ENCODE measurements at regions not wholly inside any gene's neighbourhood (a gene's known extent, or its start where the extent isn't known, plus 50 kb on each side); places are given as distances from the start of the nearest gene placed in this dataset.

DNA sequence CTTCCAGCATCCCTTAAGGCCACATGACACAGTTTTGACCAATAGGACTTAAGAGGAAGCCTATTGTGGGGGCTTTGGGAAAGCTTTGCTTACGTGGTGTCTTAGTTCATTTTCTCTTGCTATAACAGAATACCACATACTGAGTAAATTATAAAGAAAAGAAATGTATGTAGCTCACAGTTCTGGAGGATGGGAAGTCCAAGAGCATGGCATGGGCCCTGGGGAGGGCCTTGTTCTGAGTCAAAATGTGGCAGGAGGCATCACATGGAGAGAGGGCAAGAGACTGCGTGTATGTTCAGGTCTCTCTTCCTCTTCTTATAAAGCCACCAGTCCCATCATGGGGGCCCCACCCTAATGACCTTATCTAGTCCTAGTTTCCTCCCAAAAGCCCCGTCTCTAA is 68.6 kb upstream of the CPEB4 start:
- Mint-ChIP-seq H3K4me3 (no peak overlapping the region), H3K9me3 (peaks cover 8% of the 10 kb centered on the region), H3K27me3 (no peaks in the 10 kb centered on the region), H3K36me3 (ENCODE audit: low read depth) (no peaks in the 10 kb centered on the region), H3K27ac (no peak overlapping the region), H3K4me1 (ENCODE audit: low read depth) (peaks cover 37% of the 10 kb centered on the region)
- intact Hi-C loops (cut with micrococcal nuclease) = no loop called here

DNA sequence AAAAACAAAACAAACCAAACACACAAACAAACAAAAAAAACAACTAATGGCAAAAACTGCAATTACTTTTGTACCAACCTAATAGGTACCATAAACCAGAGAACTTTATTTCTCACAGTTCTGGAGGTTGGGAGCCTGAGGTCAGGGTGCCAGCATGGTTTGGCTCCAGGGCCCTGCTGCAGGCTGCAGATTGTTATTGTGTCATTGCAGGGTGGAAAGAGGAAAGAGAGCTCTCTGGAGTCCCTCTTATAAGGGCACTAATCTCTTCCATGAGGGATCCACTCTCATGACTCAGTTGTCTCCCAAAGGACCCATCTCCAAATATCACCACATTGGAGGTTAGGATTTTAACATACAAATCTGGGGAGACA is 64.9 kb upstream of the CPEB4 start:
- no peaks in the 10 kb centered on the region for H3K27me3 Mint-ChIP-seq
- peaks cover 39% of the 10 kb centered on the region for H3K4me1 Mint-ChIP-seq (ENCODE audit: low read depth)

DNA sequence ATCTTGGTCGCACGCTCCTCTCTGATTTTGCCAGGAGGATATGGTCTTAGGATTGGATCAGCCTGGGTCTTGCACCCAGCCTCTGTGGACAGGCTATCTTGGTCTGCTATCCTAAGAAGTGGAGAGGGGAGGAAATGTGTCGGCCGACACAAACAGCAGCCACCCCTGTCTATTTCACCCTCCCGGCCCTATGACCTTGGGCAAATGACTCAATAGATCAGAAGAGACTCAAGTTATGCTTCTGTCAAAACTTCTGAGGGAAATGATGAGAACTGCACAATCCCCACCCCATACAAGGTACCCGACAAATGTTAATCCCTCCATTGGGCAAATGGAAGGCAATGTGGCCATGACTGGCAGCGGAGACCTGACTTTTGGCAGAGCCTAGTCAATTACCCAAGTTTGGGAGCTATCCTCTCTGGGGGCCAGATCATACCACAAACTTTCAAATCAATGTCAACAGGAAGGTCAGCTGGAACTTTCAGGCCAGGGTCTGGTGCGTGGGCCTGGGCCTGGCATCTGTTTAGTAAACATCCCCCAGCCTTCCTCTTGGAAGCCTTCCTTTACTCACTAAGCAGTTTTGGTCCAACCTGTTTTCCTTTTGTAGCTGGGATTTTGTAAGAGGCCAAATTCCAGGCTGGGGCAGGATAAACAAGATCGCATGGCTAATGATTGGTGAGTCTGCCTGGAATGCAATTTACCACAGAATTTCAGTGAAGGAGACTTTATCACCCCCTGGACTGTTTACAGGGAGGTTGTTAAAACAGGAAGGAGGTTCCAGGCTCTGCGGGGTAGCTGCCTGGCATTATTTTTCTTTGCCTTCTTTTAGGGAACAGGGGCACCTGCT is 64.2 kb upstream of the CPEB4 start:
- Mint-ChIP-seq H3K9me3 (peaks cover 8% of the 10 kb centered on the region), H3K4me3 (no peak overlapping the region), H3K27me3 (no peaks in the 10 kb centered on the region), H3K27ac (peak overlapping the region; percentile 25), H3K4me1 (ENCODE audit: low read depth) (peaks cover 40% of the 10 kb centered on the region), H3K36me3 (ENCODE audit: low read depth) (no peaks in the 10 kb centered on the region)
- intact Hi-C loops (cut with micrococcal nuclease) = no loop called here

More for the DNA sequence above, 64.9 kb upstream of the CPEB4 start:
- H3K27ac Mint-ChIP-seq = no peak overlapping the region
- no peaks in the 10 kb centered on the region for H3K36me3 Mint-ChIP-seq (ENCODE audit: low read depth)
- no peak overlapping the region for H3K4me3 Mint-ChIP-seq
- peaks cover 8% of the 10 kb centered on the region for H3K9me3 Mint-ChIP-seq
- intact Hi-C loops (cut with micrococcal nuclease) = no loop called here

DNA sequence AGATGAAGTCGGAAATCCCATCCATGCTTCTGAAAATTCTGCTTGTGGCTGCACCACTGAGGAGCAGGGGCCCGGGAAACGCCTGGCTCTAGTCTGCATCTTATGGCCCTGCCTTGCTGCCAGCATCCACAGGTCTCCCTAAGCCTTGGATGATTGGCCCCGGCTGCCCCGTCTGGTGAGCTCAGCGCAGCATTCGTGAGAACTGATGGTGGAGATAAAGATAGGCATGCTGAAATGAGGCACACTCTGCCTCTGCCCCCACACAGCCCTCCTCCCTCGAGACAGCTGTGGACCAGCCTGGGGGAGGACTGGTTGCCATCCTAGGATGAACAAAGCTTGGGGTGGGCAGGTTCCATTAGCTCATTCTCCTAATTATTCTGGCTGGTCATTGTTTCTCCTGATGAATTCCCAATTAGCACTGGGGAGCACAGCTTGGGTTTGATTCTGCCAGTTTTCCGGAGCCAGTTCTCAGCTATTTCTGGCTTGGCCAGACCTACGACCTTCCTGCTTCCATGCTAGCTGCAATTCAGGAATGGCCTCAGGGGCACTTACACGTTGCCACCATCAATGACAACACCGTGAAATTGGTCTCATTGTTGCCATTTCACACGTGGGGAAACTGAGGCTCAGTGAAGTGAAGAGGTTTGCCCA is 62.8 kb upstream of the CPEB4 start:
- Mint-ChIP-seq H3K36me3 (ENCODE audit: low read depth) (no peaks in the 10 kb centered on the region), H3K4me1 (ENCODE audit: low read depth) (peaks cover 48% of the 10 kb centered on the region), H3K9me3 (no peaks in the 10 kb centered on the region), H3K27me3 (no peaks in the 10 kb centered on the region), H3K27ac (no peak overlapping the region), H3K4me3 (no peak overlapping the region)
- intact Hi-C loops (cut with micrococcal nuclease) = no loop called here

DNA sequence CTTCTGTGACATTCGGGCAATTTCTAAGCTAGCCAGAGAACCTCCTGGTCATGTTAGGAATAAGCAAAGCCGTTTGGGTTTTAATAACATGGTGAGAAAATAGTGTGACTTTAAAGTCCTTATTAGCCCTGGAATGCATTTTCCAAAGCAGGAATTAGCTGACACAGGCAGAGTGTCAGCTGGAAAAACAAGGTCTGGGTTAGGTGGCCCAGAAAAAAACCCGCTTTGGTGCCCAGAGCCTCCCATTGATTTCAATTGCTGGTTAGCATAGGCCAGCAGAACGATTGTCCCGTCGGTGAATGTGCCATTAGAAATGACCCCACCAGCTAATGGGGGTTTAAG is 62.1 kb upstream of the CPEB4 start:
- no peaks in the 10 kb centered on the region for H3K27me3 Mint-ChIP-seq
- no peaks in the 10 kb centered on the region for H3K9me3 Mint-ChIP-seq
- H3K27ac Mint-ChIP-seq = no peak overlapping the region
- peaks cover 41% of the 10 kb centered on the region for H3K4me1 Mint-ChIP-seq (ENCODE audit: low read depth)
- H3K4me3 Mint-ChIP-seq = no peak overlapping the region
- intact Hi-C loops (cut with micrococcal nuclease) = no loop called here
- H3K36me3 Mint-ChIP-seq (ENCODE audit: low read depth) = no peaks in the 10 kb centered on the region

DNA sequence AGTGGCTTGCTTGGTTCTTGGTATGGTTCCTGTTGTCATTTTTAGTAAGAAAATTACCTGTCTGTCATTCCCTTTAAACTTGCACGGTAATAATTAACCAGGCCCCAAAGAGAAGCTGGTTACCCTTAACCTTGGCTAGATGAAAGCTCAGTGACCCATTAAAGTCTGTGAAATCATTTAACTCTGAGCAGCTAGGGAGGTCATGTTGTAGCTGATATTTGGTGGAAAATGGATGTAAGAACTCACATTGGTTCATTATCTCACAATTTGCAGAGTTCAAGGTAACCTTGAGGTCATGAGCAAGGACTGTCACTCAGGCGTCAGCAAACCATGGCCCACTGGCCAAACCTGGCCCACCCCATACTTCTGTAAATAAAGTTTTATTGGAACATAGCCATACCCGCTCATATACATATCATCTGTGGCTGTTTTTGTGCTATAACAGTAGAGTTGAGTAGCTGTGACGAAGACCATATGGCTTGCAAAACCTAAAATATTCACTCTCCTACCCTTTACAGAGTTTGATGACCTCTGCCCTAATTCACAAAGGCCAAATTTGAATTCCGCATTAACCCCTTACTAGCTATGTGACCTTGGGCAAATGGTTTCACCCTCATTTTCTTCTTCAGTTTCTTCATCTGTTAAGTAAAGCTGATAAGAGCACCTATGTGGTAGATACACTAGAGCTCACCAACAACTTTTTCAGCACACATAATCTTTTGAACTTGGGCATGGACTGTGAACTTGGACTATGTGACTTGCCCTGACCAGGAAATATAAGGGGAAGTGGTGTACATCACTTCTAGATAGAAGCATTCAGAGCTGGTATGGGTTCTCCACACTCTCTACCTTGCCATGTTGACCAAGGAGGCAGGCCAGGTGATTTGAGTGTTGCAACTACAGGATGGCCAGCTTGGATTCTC is 61.5 kb upstream of the CPEB4 start:
- intact Hi-C loops (cut with micrococcal nuclease) = no loop called here
- no peak overlapping the region for H3K27ac Mint-ChIP-seq

DNA sequence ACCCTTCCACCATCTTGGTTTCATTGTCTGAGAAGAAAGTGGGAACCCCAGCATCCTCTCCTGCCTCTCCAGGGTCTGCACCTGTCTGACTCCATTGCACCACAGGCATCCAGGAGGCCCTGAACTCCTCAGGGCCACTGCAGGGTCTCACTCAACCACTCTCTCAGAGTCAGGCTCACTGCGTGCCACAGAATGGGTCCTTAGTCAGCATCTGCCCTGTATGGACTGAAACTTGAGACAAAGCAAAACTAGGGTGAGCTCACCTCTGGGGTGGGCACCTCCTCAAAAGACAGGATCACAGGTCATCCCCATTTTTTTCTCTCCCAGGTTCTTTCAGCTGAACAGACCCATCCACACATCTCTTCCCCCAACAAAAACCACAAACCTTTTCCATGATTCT is 59.2 kb upstream of the CPEB4 start:
- H3K27me3 Mint-ChIP-seq = no peaks in the 10 kb centered on the region
- peak overlapping the region; percentile 56 for H3K27ac Mint-ChIP-seq
- no peak overlapping the region for H3K4me3 Mint-ChIP-seq
- peaks cover 40% of the 10 kb centered on the region for H3K4me1 Mint-ChIP-seq (ENCODE audit: low read depth)
- intact Hi-C loops (cut with micrococcal nuclease) = no loop called here
- no peaks in the 10 kb centered on the region for H3K9me3 Mint-ChIP-seq
- no peaks in the 10 kb centered on the region for H3K36me3 Mint-ChIP-seq (ENCODE audit: low read depth)

More for the DNA sequence above, 61.5 kb upstream of the CPEB4 start:
- H3K36me3 Mint-ChIP-seq (ENCODE audit: low read depth) = no peaks in the 10 kb centered on the region
- no peak overlapping the region for H3K4me3 Mint-ChIP-seq
- peaks cover 36% of the 10 kb centered on the region for H3K4me1 Mint-ChIP-seq (ENCODE audit: low read depth)
- no peaks in the 10 kb centered on the region for H3K9me3 Mint-ChIP-seq
- H3K27me3 Mint-ChIP-seq = no peaks in the 10 kb centered on the region

DNA sequence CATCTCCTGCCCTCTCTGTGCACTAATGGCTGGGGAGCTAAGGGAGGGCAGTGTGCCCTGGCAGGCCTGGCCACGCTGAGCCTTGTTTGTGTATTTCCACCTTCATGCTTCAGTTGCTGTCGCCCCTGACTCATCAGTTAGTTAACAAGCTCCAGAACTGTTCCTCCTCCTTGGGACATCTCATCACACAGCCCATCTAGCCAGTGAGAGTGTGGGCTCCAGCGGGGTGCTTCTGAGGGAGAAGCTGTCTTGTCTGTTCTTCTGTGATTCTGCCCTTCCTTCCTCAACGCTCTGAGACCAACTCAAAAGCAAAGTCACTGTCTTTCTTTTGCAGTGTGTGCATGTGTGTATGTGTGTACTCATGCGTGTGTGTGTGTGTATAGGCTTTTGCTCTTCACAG is 58.3 kb upstream of the CPEB4 start:
- intact Hi-C loops (cut with micrococcal nuclease) = loop anchor here (10.0 kb wide), 1 partner anchor 55 kb away; the partner anchor contains the start of gene CPEB4
- Mint-ChIP-seq H3K27ac (peak overlapping the region; percentile 56), H3K4me3 (no peak overlapping the region), H3K9me3 (no peaks in the 10 kb centered on the region), H3K27me3 (no peaks in the 10 kb centered on the region), H3K4me1 (ENCODE audit: low read depth) (peaks cover 39% of the 10 kb centered on the region), H3K36me3 (ENCODE audit: low read depth) (no peaks in the 10 kb centered on the region)

DNA sequence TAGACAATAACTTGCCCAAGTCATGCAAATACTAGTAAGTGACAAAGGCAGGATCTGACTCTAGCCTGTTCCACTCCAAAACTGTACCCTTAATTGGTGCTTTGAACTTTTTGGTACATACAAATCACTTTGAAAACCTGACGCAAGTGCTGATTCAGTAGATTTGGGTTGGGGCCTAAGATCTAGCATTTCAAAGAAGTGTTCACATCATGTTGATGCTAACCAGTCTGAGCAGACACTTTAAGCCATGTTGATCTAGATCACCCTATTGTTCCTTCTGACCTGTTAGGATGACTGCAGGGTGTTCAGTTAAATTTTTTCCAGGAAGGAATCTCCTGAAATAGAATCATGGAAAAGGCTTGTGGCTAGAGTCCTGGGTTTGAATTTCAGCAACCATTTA is 57.7 kb upstream of the CPEB4 start:
- Mint-ChIP-seq H3K27me3 (no peaks in the 10 kb centered on the region), H3K4me3 (no peak overlapping the region), H3K36me3 (ENCODE audit: low read depth) (no peaks in the 10 kb centered on the region), H3K27ac (no peak overlapping the region), H3K9me3 (no peaks in the 10 kb centered on the region), H3K4me1 (ENCODE audit: low read depth) (peaks cover 45% of the 10 kb centered on the region)
- intact Hi-C loops (cut with micrococcal nuclease) = loop anchor here (10.0 kb wide), 1 partner anchor 54 kb away; the partner anchor contains the start of gene CPEB4

DNA sequence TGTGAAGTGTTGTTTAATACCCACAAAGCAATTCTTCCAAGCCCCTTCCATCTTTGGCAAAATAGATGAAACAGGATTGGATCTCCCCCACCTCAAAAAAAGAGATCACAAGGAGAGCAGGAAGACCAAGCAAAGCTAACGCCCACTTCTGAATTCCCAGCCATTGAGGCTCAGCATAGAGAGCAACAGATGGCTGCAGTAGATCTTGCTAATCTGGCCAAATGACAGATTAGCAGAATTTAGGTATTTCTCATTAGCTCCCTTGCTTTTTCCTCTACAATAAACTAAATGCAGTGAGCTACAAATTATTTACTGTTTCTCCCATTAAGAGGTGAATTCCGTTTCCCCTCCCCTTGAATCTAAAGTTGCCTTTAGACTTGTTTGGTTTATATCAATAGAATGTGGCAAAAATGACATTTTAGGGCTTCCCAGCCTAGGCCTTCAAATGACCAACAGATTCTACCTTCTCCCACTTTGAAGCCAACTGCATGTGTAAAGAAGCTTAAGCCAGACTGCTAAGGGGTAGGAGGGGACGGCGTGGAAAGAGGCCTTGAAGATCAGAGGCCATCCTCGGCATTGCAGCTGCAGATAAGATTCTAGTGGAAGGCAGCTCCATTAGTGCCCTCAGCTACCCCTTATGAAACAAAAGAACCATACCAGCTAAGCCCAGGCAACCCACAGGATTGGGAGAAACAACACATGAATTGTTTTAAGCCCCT is 56.8 kb upstream of the CPEB4 start:
- intact Hi-C loops (cut with micrococcal nuclease) = loop anchor here (10.0 kb wide), 1 partner anchor 53 kb away; the partner anchor contains the start of gene CPEB4
- Mint-ChIP-seq H3K27me3 (no peaks in the 10 kb centered on the region), H3K4me3 (no peak overlapping the region), H3K4me1 (ENCODE audit: low read depth) (peaks cover 54% of the 10 kb centered on the region), H3K36me3 (ENCODE audit: low read depth) (no peaks in the 10 kb centered on the region), H3K9me3 (no peaks in the 10 kb centered on the region), H3K27ac (no peak overlapping the region)

DNA sequence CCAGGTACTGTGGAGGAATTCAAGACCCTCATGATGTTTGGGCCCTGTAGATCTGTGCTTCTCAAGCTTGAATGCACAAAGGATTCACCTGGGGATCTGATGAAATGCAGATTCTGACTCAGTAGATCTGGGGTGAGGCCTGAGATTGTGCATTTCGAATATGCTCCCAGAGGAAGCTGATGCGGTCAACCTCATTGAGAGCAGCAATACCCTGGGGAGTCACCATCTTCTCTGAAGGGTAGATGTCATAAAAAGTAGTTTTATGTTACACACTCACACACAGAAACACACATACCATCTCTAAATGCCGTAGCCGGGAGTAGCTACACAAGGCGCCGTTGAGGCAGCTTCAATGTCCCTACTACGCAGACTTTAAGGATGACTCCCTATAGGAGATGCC is 55.8 kb upstream of the CPEB4 start:
- Mint-ChIP-seq H3K9me3 (no peaks in the 10 kb centered on the region), H3K4me1 (ENCODE audit: low read depth) (peaks cover 59% of the 10 kb centered on the region), H3K4me3 (no peak overlapping the region), H3K27me3 (no peaks in the 10 kb centered on the region), H3K36me3 (ENCODE audit: low read depth) (no peaks in the 10 kb centered on the region), H3K27ac (peak overlapping the region; percentile 73)
- intact Hi-C loops (cut with micrococcal nuclease) = loop anchor here (10.0 kb wide), 1 partner anchor 52 kb away; the partner anchor contains the start of gene CPEB4

DNA sequence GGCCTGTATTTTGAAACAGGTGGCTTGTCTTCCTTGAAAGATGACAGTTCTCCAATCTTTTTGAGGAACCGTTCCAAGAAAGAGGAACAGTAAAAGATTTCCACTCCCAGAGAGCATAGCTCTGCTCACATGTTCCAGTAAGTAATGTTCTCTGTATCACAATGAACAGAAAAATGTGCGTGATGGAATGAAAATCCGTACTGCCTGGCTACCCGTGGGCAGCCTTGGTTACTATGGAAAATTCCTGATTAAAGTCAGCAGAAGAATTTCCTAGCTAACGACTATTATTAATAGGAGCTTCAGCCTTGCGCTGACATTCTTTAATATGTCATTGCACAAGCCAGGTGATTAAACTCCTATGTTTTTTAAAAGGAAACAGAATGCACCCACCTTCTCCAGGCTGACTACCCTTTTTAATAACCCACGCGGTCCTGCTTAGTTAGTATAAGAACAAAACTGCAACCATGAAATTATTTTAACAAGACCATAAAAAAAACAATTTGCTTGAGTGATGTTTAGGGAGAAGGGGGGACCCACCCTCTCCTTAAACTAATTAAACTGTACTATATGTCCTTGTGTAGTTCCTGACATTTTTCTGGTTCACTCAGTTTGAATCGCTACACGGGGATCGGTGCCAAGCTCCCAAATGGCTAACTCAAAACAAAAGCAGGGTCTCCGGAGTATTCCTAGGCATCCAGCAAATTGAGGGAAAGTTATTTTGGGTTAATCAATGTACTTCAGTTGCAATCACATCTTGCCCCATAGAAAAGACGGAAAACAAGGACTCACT is 54.8 kb upstream of the CPEB4 start:
- Mint-ChIP-seq H3K36me3 (ENCODE audit: low read depth) (no peaks in the 10 kb centered on the region), H3K27ac (peak overlapping the region; percentile 73), H3K27me3 (no peaks in the 10 kb centered on the region), H3K9me3 (no peaks in the 10 kb centered on the region), H3K4me1 (ENCODE audit: low read depth) (peaks cover 62% of the 10 kb centered on the region), H3K4me3 (no peak overlapping the region)
- intact Hi-C loops (cut with micrococcal nuclease) = loop anchor here (10.0 kb wide), 1 partner anchor 51 kb away; the partner anchor contains the start of gene CPEB4

All from dendritic cell treated with granulocyte-macrophage colony-stimulating factor and Interleukin-4, amounts not matched to agents 40 ng/mL and 50 ng/mL, for 4 days (primary cell).